ENCODE measurements at regions not wholly inside any gene's neighbourhood (a gene's known extent, or its start where the extent isn't known, plus 50 kb on each side); places are given as distances from the start of the nearest gene placed in this dataset.

- 95% methylated on average over 3 of the region's 4 CpGs for WGBS (ENCODE audit: insufficient coverage)
- Histone ChIP-seq H4K20me1 (ENCODE audit: control insufficient read depth, insufficient read depth, low read length, poor library complexity, severe bottlenecking) (no peaks in the 10 kb centered on the region), H3K9me3 (ENCODE audit: control extremely low read depth in 1 of 3, control insufficient read depth in 2 of 3, insufficient read depth in 1 of 3, low read length in 2 of 3) (no peaks in the 10 kb centered on the region), H3K27me3 (replicated peaks in 1 of 4; ENCODE audit: control extremely low read depth in 1 of 4, control insufficient read depth in 3 of 4, insufficient read depth in 4 of 4, low read length in 3 of 4) (no peaks in the 10 kb centered on the region), H3K4me1 (ENCODE audit: control insufficient read depth in 2 of 2, insufficient read depth in 2 of 2, low read length in 2 of 2) (no peaks in the 10 kb centered on the region), H3K9ac (ENCODE audit: low read length) (no peak overlapping the region), H3K4me2 (replicated peaks; ENCODE audit: low read depth, low read length, poor library complexity, severe bottlenecking) (no peak overlapping the region), H3K79me2 (ENCODE audit: control insufficient read depth, insufficient read depth, low read length) (no peaks in the 10 kb centered on the region), H3K36me3 (replicated peaks in 1 of 2; ENCODE audit: control extremely low read depth in 1 of 2, control insufficient read depth in 1 of 2, extremely low read depth in 1 of 2, insufficient read depth in 2 of 2, low read length in 1 of 2) (no peaks in the 10 kb centered on the region), H3K4me3 (ENCODE audit: control extremely low read depth in 1 of 5, extremely low read depth in 1 of 5, insufficient read depth in 1 of 5, low read depth in 2 of 5, low read length in 4 of 5) (no peak overlapping the region), H2AFZ (ENCODE audit: insufficient read depth, low read depth, low read length, poor library complexity, severe bottlenecking) (no peak overlapping the region), H3K27ac (ENCODE audit: low read length in 2 of 2) (no peak overlapping the region)
- Mint-ChIP-seq H3K4me3 (no peak overlapping the region), H3K27ac (no peak overlapping the region), H3K4me1 (no peaks in the 10 kb centered on the region), H3K9me3 (ENCODE audit: insufficient read depth) (peaks cover 1% of the 10 kb centered on the region), H3K27me3 (no peaks in the 10 kb centered on the region)
- ATAC-seq (ENCODE audit: low read depth) (no peak), DNase-seq (no peak)
- intact Hi-C loops (cut with micrococcal nuclease): no loop called here
- CTCF ChIA-PET: no interaction called here
- TF ChIP-seq EZH2 (IDR thresholded peaks at IDR 0.05; ENCODE audit: borderline replicate concordance, insufficient read depth, low read depth, low read length, poor library complexity, severe bottlenecking): no peak
- TF ChIP-seq CTCF (IDR thresholded peaks at IDR 0.05): no peak
- POLR2A ChIA-PET: no interaction called here
These were observed 373.4 kb upstream of the EPHA7 start for GRCh38 chr6:93792746-93793145.

- H3K4me3 ChIP-seq (ENCODE audit: control extremely low read depth in 1 of 5, extremely low read depth in 1 of 5, insufficient read depth in 1 of 5, low read depth in 2 of 5, low read length in 4 of 5): no peak overlapping the region
- intact Hi-C loops (cut with micrococcal nuclease): no loop called here
- H3K27ac Mint-ChIP-seq: no peak overlapping the region
- no peak overlapping the region for H3K27ac ChIP-seq (ENCODE audit: low read length in 2 of 2)
- no peak overlapping the region for H3K4me3 Mint-ChIP-seq
- no peaks in the 10 kb centered on the region for H3K36me3 ChIP-seq (replicated peaks in 1 of 2; ENCODE audit: control extremely low read depth in 1 of 2, control insufficient read depth in 1 of 2, extremely low read depth in 1 of 2, insufficient read depth in 2 of 2, low read length in 1 of 2)
- ATAC-seq (ENCODE audit: low read depth) (no peak), DNase-seq (no peak)
- TF ChIP-seq CTCF (IDR thresholded peaks at IDR 0.05) (no peak), EZH2 (IDR thresholded peaks at IDR 0.05; ENCODE audit: borderline replicate concordance, insufficient read depth, low read depth, low read length, poor library complexity, severe bottlenecking) (no peak)
- no CpG with 5 or more reads among the region's 1 CpG for WGBS (ENCODE audit: insufficient coverage)
- no peaks in the 10 kb centered on the region for H4K20me1 ChIP-seq (ENCODE audit: control insufficient read depth, insufficient read depth, low read length, poor library complexity, severe bottlenecking)
- no peaks in the 10 kb centered on the region for H3K27me3 ChIP-seq (replicated peaks in 1 of 4; ENCODE audit: control extremely low read depth in 1 of 4, control insufficient read depth in 3 of 4, insufficient read depth in 4 of 4, low read length in 3 of 4)
- POLR2A ChIA-PET: no interaction called here
- H3K9me3 ChIP-seq (ENCODE audit: control extremely low read depth in 1 of 3, control insufficient read depth in 2 of 3, insufficient read depth in 1 of 3, low read length in 2 of 3): no peaks in the 10 kb centered on the region
- no peak overlapping the region for H3K4me2 ChIP-seq (replicated peaks; ENCODE audit: low read depth, low read length, poor library complexity, severe bottlenecking)
- no peaks in the 10 kb centered on the region for H3K9me3 Mint-ChIP-seq (ENCODE audit: insufficient read depth)
- H3K4me1 Mint-ChIP-seq: no peaks in the 10 kb centered on the region
- no peak overlapping the region for H2AFZ ChIP-seq (ENCODE audit: insufficient read depth, low read depth, low read length, poor library complexity, severe bottlenecking)
- CTCF ChIA-PET: no interaction called here
- no peak overlapping the region for H3K9ac ChIP-seq (ENCODE audit: low read length)
- H3K79me2 ChIP-seq (ENCODE audit: control insufficient read depth, insufficient read depth, low read length): no peaks in the 10 kb centered on the region
- H3K4me1 ChIP-seq (ENCODE audit: control insufficient read depth in 2 of 2, insufficient read depth in 2 of 2, low read length in 2 of 2): no peaks in the 10 kb centered on the region
- H3K27me3 Mint-ChIP-seq: no peaks in the 10 kb centered on the region
These were observed 371.6 kb upstream of the EPHA7 start for GRCh38 chr6:93790981-93791380.

All from B cell (primary cell).